H9 (cell line): ENCODE measurements at regions not wholly inside any gene's neighbourhood (a gene's known extent, or its start where the extent isn't known, plus 50 kb on each side); places are given as distances from the start of the nearest gene placed in this dataset.

Experiments
- DNase-seq: peaks from one replicate; pipeline ENCODE4 v3.0.0-alpha.2; 2017
- H2AFZ ChIP-seq: one replicate; pipeline ENCODE4 v1.6.1; 2013; ENCODE audit warnings: mild to moderate bottlenecking, low read length, control low read depth, moderate library complexity
- H2AK5ac ChIP-seq: 2 replicates; pipeline ENCODE4 v1.6.1; 2013; ENCODE audit warnings: low read length, control low read depth, mixed read lengths; ENCODE audit not compliant: insufficient read length
- H2BK120ac ChIP-seq: one replicate; pipeline ENCODE4 v1.6.1; 2013; ENCODE audit warnings: low read depth, mild to moderate bottlenecking, low read length, control low read depth, inconsistent platforms; ENCODE audit not compliant: poor library complexity, severe bottlenecking
- H2BK12ac ChIP-seq: 2 replicates; pipeline ENCODE4 v1.6.1; 2013; ENCODE audit warnings: low read length, control low read depth, mixed read lengths, low read depth; ENCODE audit not compliant: insufficient read length
- H2BK15ac ChIP-seq: 2 replicates; pipeline ENCODE4 v1.6.1; 2013; ENCODE audit warnings: low read depth, low read length, control low read depth
- H2BK20ac ChIP-seq: one replicate; pipeline ENCODE4 v1.6.1; 2013; ENCODE audit warnings: low read depth, mild to moderate bottlenecking, low read length, control low read depth, inconsistent platforms; ENCODE audit not compliant: poor library complexity, severe bottlenecking
- H2BK5ac ChIP-seq: 2 replicates; pipeline ENCODE4 v1.6.1; 2013; ENCODE audit warnings: low read length, control low read depth, mixed read lengths; ENCODE audit not compliant: insufficient read length
- H3K14ac ChIP-seq: 2 replicates; pipeline ENCODE4 v1.6.1; 2013; ENCODE audit warnings: low read length, control low read depth; ENCODE audit not compliant: insufficient read depth
- H3K18ac ChIP-seq: 2 replicates; pipeline ENCODE4 v1.6.1; 2013; ENCODE audit warnings: low read depth, mild to moderate bottlenecking, mixed read lengths, low read length, control low read depth; ENCODE audit not compliant: insufficient read length
- H3K23ac ChIP-seq: 2 replicates; pipeline ENCODE4 v1.6.1; 2013; ENCODE audit warnings: low read length, control low read depth, mixed read lengths, low read depth; ENCODE audit not compliant: insufficient read length
- H3K23me2 ChIP-seq: 2 replicates; pipeline ENCODE4 v1.6.1; 2013; ENCODE audit warnings: low read depth, mild to moderate bottlenecking, mixed read lengths, low read length, control low read depth; ENCODE audit not compliant: insufficient read length, poor library complexity, severe bottlenecking
- H3K27ac ChIP-seq: 2 replicates; pipeline ENCODE4 v1.5.1; 2013; ENCODE audit warnings: low read length, control low read depth, mixed read lengths, low read depth; ENCODE audit not compliant: insufficient read length
- H3K27me3 ChIP-seq: 2 replicates; pipeline ENCODE4 v1.6.1; 2013; ENCODE audit warnings: low read length, control low read depth, inconsistent platforms; ENCODE audit not compliant: insufficient read depth
- H3K4ac ChIP-seq: 2 replicates; pipeline ENCODE4 v1.6.1; 2013; ENCODE audit warnings: low read depth, mild to moderate bottlenecking, control low read depth, inconsistent platforms, low read length, moderate library complexity
- H3K4me1 ChIP-seq: 2 replicates; pipeline ENCODE4 v1.6.1; 2013; ENCODE audit warnings: low read length, control low read depth, inconsistent platforms; ENCODE audit not compliant: insufficient read depth
- H3K4me2 ChIP-seq: 2 replicates; pipeline ENCODE4 v1.6.1; 2013; ENCODE audit warnings: low read length, control low read depth, mixed read lengths; ENCODE audit not compliant: insufficient read length, insufficient read depth
- H3K56ac ChIP-seq: 2 replicates; pipeline ENCODE4 v1.6.1; 2013; ENCODE audit warnings: low read depth, mild to moderate bottlenecking, mixed read lengths, low read length, control low read depth; ENCODE audit not compliant: insufficient read length
- H3K79me1 ChIP-seq: 2 replicates; pipeline ENCODE4 v1.6.1; 2013; ENCODE audit warnings: low read depth, mild to moderate bottlenecking, moderate library complexity, low read length, control low read depth, inconsistent platforms; ENCODE audit not compliant: insufficient read depth, poor library complexity, severe bottlenecking
- H3K79me2 ChIP-seq: 2 replicates; pipeline ENCODE4 v1.6.1; 2013; ENCODE audit warnings: low read length, control low read depth, inconsistent platforms; ENCODE audit not compliant: insufficient read depth
- H3K9ac ChIP-seq: 2 replicates; pipeline ENCODE4 v1.6.1; 2013; ENCODE audit warnings: low read length, control low read depth, mixed read lengths; ENCODE audit not compliant: insufficient read length; ENCODE audit errors: extremely low read depth
- H3K9me3 ChIP-seq: one replicate; pipeline ENCODE4 v1.6.1; 2013; ENCODE audit warnings: low read depth, low read length, inconsistent platforms; ENCODE audit not compliant: control insufficient read depth
- H3T11ph ChIP-seq: one replicate; pipeline ENCODE4 v1.6.1; 2013; ENCODE audit warnings: mild to moderate bottlenecking, low read length, control low read depth, inconsistent platforms
- H4K20me1 ChIP-seq: one replicate; pipeline ENCODE4 v1.6.1; 2013; ENCODE audit not compliant: control insufficient read depth, insufficient read length, insufficient read depth
- H4K5ac ChIP-seq: 2 replicates; pipeline ENCODE4 v1.6.1; 2013; ENCODE audit warnings: low read depth, mild to moderate bottlenecking, mixed read lengths, low read length, control low read depth; ENCODE audit not compliant: insufficient read length
- H4K8ac ChIP-seq: replicated peaks from 2 replicates; pipeline ENCODE4 v1.6.1; 2013; ENCODE audit warnings: low read length, control low read depth, mixed read lengths, low read depth; ENCODE audit not compliant: insufficient read length
- H4K91ac ChIP-seq: 2 replicates; pipeline ENCODE4 v1.6.1; 2013; ENCODE audit warnings: low read depth, mild to moderate bottlenecking, moderate library complexity, mixed read lengths, low read length, control low read depth; ENCODE audit not compliant: insufficient read length
- H3K27ac Mint-ChIP-seq, 3 experiments: 2 replicates in 2 of 3; 3 replicates in 1 of 3; pipeline ENCODE4 v1.8.0; 2020 to 2021; ENCODE audit warnings: mixed read lengths in 3 of 3, mild to moderate bottlenecking in 1 of 3, moderate library complexity in 1 of 3
- H3K27me3 Mint-ChIP-seq: 2 replicates; pipeline ENCODE4 v1.8.0; 2021; ENCODE audit warnings: low read depth, mild to moderate bottlenecking, moderate library complexity, mixed read lengths
- H3K36me3 Mint-ChIP-seq, 3 experiments: 2 replicates in 2 of 3; 3 replicates in 1 of 3; pipeline ENCODE4 v1.8.0; 2020 to 2021; ENCODE audit warnings: low read depth in 3 of 3, mixed read lengths in 3 of 3; ENCODE audit not compliant: insufficient read depth in 1 of 3
- H3K4me1 Mint-ChIP-seq, 2 experiments: 2 replicates each; pipeline ENCODE4 v1.8.0; 2020; ENCODE audit warnings: mixed read lengths in 2 of 2
- H3K4me3 Mint-ChIP-seq, 2 experiments: 2 replicates in 1 of 2; 3 replicates in 1 of 2; pipeline ENCODE4 v1.8.0; 2020 to 2021; ENCODE audit warnings: mild to moderate bottlenecking in 2 of 2, mixed read lengths in 2 of 2, moderate library complexity in 1 of 2
- H3K9me3 Mint-ChIP-seq, 2 experiments: 2 replicates in 1 of 2; 3 replicates in 1 of 2; pipeline ENCODE4 v1.8.0; 2020; ENCODE audit warnings: mild to moderate bottlenecking in 2 of 2, mixed read lengths in 2 of 2, moderate library complexity in 1 of 2
- WGBS: extraction: QIAGEN DNeasy Blood & Tissue Kit; methylation state at CpG from one replicate; pipeline ENCODE4 v1.1.7; 2013; ENCODE audit warnings: missing lambda C conversion rate, low lambda C conversion rate, mixed read lengths; ENCODE audit not compliant: insufficient read length; ENCODE audit errors: extremely low coverage; 5-methylcytosine and 5-hydroxymethylcytosine counted together
- TF ChIP-seq, protein P1 (sequence below): fragments of 200-600 bp; sonication (generic); conservative IDR thresholded peaks from 3 replicates; pipeline ENCODE4 v1.8.0; 2021; ENCODE audit warnings: antibody characterized with exemption, mild to moderate bottlenecking

DNA sequence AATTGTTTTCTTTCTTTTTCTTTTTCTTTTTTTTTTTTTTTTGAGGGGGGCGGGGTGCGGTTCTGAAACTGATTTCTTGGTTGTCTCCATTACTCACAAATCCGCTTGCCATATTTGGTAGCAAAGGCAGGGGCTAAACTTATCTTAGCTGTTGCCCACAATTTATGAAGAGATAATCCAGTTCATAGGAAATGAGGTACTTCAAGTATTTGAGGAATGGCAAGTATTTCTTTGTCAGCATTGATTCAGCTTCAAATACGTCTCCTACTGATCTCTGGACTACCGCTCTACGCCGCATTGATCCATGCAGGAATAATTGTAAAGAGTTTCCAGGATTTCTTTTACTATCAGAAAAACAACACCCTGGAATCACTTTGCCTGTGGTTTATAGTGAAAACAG is 289.2 kb upstream of the DPYD start:
- H3K36me3 Mint-ChIP-seq: no peaks in the 10 kb centered on the region
- no peak overlapping the region for H3K4ac ChIP-seq
- no peaks in the 10 kb centered on the region for H3K79me2 ChIP-seq
- H3K23ac ChIP-seq: no peak overlapping the region
- H3K9me3 ChIP-seq: no peaks in the 10 kb centered on the region
- no peaks in the 10 kb centered on the region; the same call in 1 of the 2 replicates for H3K4me1 ChIP-seq
- no peak overlapping the region for H2AFZ ChIP-seq
- no peak overlapping the region for H4K8ac ChIP-seq
- no peak overlapping the region for H2BK12ac ChIP-seq
- no CpG with 5 or more reads among the region's 7 CpGs for WGBS
- H4K91ac ChIP-seq: no peak overlapping the region
- no peaks in the 10 kb centered on the region for H3K79me1 ChIP-seq
- H3K56ac ChIP-seq: no peak overlapping the region
- no peaks in the 10 kb centered on the region; a peak in 2 of 5 replicates for H3K9me3 Mint-ChIP-seq
- no peak overlapping the region for H2AK5ac ChIP-seq
- H4K20me1 ChIP-seq: no peaks in the 10 kb centered on the region
- H2BK120ac ChIP-seq: no peak overlapping the region
- H2BK15ac ChIP-seq: no peak overlapping the region
- no peak overlapping the region for H2BK5ac ChIP-seq
- H3K4me2 ChIP-seq: no peak overlapping the region
- H3T11ph ChIP-seq: no peak overlapping the region
- H3K27me3 ChIP-seq: peaks cover 9% of the 10 kb centered on the region; the same call in 1 of the 2 replicates
- H3K14ac ChIP-seq: no peak overlapping the region
- no peaks in the 10 kb centered on the region for H3K23me2 ChIP-seq
- no peak for DNase-seq
- H3K18ac ChIP-seq: no peak overlapping the region
- no peak overlapping the region for H2BK20ac ChIP-seq
- H3K4me3 Mint-ChIP-seq: no peak overlapping the region
- TF ChIP-seq, protein P1, sequence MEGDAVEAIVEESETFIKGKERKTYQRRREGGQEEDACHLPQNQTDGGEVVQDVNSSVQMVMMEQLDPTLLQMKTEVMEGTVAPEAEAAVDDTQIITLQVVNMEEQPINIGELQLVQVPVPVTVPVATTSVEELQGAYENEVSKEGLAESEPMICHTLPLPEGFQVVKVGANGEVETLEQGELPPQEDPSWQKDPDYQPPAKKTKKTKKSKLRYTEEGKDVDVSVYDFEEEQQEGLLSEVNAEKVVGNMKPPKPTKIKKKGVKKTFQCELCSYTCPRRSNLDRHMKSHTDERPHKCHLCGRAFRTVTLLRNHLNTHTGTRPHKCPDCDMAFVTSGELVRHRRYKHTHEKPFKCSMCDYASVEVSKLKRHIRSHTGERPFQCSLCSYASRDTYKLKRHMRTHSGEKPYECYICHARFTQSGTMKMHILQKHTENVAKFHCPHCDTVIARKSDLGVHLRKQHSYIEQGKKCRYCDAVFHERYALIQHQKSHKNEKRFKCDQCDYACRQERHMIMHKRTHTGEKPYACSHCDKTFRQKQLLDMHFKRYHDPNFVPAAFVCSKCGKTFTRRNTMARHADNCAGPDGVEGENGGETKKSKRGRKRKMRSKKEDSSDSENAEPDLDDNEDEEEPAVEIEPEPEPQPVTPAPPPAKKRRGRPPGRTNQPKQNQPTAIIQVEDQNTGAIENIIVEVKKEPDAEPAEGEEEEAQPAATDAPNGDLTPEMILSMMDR: no peak
- no peak overlapping the region for H4K5ac ChIP-seq
- H3K27ac ChIP-seq: no peak overlapping the region
- H3K27me3 Mint-ChIP-seq: peaks cover 25% of the 10 kb centered on the region
- no peak overlapping the region for H3K9ac ChIP-seq
- H3K4me1 Mint-ChIP-seq: peaks cover 29 to 32% of the 10 kb centered on the region in 2 experiments
- H3K27ac Mint-ChIP-seq: no peak overlapping the region
